ENCODE measurements at regions not wholly inside any gene's neighbourhood (a gene's known extent, or its start where the extent isn't known, plus 50 kb on each side); places are given as distances from the start of the nearest gene placed in this dataset.

DNA sequence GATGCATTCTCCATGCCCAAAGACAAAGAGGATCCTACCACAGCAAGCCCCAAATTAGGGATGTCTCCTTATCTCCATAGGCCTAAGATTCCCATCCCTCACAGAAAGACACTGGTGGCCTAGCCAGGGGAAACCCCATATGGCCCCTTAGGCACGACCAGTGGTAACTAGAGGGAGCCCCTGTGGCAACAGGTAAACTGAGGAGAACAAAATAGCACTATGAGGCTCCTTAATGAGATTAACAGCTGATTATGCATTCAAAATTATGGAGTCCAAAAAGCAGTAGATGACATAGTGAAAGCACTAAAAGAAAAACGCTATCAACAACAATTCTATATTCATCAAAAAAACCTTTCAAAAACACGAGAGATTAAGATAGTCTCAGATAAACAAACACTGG is 234.0 kb downstream of the DIRAS2 start:
- no peak for DNase-seq (ENCODE audit: low read depth)

DNA sequence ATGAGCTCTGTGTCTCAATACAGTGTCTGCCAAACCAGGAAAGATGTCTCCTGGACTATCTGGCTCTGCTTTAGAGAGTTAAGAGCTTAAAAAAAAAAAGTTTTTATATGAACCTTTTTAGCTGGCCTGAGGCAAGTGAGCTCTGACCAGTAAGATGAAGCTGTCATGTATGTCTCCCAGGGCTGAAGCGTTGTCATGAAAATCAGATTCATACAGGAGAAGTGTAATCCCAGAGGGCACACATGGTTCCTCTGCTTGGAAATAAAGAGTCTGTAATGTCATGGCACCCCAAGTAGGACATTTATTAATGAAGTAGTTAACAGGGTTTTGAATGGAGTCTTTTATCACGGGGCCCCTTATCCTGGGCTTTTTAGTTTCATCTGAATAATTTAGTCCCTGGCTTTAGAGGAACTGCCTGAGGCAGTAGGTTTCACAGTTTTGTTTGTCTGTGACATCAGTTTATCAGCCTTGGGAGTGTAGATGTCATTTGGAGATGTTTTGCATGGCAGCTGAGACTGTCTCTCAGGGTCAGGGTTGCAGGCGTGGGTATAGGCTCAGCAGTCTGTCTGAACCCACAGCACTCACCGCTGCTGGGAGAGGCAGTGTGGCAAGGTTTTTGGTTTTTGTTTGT is 223.3 kb downstream of the DIRAS2 start:
- no peak for DNase-seq (ENCODE audit: low read depth)

DNA sequence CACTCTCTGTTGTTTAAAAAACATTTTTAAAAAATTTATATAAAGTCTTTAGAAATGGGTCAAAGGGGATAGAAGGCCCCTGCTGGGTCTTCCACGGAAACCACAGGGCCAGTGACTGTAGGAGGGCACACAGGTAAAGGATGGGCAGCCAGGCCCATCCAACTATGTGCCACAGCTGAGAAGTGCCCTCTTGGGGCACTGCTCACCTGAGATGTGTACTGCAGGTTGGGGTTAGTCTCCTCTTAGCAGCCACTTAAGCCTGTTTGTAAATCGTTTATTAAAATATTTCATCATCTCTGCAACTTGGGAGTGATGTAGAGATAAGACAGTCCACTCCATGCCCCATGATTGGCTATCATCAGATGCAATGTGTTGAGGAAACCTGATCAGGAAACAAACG is 222.4 kb downstream of the DIRAS2 start:
- DNase-seq (ENCODE audit: low read depth): no peak

DNA sequence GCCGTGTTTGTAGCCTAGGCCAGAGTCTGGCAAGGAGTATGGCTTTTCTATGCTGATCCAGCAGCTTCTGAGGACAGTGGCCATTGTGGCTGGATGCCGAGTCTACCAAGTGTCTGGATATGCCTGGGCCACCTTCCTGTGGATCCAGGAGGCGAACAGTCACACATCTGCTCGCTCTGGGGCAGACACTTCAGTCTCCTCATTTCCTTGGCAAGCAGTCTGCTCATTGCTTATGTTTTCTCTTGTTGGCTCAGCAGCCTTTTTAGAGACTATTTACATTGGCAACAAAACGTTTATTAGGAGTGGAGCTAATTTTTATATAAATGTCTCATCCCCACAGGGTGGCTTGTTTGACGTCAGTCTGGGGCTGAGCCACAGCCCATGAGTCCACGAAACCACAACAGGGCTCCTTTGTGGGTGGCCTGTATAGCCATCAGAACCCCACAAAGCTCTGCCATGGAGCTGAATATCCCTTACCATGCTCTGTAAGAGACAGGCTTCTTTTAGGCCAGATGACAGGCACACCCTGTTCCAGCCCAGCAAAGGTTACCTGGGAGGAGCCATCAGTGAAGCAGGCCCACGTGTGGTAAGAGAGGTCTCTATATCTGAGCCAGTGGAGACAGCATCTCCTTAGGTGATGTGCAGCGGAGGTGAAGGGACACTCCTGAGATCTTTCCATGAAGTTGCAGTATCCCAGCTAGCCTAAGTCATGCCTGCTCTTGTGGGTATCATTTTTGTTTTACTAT is 221.7 kb downstream of the DIRAS2 start:
- no peak for DNase-seq (ENCODE audit: low read depth)

DNA sequence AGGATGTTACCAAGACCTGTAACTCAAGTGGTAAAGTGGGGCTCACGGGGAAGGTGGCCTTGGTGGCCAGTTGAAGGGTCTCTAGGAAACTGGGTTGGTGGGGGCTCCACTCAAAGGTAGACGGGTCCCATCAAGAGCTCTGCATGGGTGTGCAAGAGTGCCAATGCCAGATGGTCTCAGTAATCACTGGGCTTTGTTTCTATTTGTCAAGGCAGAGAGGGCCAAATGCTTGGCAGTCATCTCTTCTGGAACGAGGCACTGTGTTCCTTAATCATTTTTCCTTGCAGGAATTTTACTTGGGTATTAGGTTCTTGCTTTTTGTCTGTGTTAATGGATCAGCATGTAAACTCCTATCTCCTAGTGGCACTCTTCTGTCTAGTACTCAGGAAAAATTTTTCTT is 220.8 kb downstream of the DIRAS2 start:
- no peak for DNase-seq (ENCODE audit: low read depth)

DNA sequence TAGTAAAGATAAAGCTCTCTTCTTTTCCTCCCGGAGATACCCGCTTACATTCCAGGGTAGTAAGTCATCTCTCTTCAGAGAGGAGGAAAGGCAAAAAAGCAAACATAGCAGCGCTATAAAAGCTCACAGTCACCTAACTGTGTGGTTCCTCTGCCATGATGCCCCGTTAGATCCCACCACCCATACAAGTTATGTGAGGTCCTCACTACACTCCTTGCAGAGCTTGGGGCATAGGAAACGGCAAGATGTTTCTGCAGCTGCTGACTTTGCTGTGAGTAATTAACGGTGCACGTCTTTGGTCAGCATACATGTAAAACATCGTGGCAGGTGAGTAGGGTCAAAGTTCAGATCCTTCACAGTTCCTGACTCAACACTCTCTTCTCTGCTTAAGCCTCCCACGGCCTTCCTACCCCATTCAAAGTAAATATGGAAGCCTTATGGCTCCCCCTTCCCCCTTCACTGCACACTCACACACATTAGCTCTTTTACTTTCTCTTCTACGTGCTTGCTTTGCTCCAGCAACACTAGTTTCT is 218.9 kb downstream of the DIRAS2 start:
- DNase-seq (ENCODE audit: low read depth): no peak

DNA sequence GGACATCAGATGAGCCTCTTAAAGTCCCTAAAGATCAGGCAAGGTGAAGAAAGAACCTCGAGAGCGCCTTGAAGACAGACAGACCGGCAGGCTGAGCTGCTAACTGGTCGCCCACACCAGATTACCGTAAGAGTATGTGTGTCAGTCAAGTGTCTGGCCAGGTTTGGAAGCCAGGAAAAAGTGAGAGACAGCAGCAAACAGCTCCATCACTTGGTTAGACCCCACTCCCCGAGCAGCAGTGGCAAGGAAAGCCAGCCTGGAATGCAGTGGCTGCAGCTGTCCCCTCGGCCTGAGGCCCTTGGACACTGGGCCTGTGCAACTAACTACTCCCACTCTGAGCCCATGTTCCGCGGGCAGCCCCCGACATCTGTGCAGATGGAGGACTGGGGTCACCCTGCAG is 214.1 kb downstream of the DIRAS2 start:
- no peak for DNase-seq (ENCODE audit: low read depth)

DNA sequence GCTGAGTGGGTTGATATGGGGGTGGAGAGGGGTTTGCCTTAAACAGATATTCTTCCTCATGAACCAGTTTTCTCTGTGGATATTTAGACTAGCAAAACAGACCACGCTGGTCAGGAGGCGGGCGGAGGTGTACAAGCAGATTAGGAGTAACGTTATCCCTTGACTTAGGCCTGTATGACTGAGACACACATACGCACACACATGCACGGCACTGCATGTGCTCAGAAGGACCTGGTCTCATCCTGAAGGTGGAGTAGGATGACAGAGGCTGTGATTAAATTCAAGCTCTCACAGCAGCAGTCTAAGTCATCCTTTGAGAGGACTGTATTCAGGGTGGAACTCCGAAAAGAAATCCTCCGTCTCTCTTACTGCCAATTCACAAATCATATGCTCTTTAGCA is 209.7 kb downstream of the DIRAS2 start:
- DNase-seq (ENCODE audit: low read depth): no peak

DNA sequence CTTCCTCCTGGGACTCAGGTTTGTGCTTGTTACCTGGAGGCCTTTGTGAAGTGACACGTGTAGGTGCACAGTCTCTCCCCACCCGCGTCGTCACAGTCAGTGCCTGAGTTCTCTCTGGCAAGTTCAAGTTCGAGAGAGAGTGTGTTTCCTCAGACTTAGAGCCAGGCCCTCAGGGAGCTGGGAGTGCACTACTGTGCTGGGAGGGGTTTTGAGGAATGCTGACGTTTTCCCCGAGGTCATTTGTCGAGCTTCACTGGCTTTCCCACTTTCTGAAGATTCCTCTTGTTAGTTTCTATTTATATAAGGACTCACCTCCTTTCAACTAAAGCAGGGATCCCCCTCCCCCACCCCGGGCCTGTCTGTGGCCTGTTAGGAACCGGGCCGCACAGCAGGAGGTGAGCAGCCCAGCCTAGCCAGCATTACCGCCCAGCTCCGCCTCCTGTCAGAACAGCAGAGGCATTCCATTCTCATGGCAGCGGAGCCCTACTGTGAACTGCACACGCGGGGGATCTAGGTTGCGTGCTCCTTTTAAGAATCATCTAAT is 209.2 kb downstream of the DIRAS2 start:
- no peak for DNase-seq (ENCODE audit: low read depth)

DNA sequence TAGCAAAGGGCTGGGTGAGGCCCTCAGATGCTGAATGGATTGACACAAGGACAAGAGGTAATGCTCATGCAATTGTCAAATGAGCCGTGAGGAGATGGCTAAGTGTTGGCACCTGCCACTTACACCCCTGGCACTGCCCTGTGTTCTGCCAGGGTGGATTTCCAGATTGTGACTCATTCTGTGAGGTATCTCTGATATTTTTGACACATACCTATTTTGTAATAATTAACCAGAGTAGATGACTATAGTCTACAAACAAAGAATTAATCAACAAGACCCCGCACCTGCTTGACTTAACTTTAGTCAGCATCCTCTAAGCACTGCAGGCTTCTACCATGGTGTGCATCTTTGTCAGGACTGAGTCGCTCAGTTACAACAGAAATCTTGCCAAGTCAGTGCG is 200.8 kb downstream of the DIRAS2 start:
- no peak for DNase-seq (ENCODE audit: low read depth)

DNA sequence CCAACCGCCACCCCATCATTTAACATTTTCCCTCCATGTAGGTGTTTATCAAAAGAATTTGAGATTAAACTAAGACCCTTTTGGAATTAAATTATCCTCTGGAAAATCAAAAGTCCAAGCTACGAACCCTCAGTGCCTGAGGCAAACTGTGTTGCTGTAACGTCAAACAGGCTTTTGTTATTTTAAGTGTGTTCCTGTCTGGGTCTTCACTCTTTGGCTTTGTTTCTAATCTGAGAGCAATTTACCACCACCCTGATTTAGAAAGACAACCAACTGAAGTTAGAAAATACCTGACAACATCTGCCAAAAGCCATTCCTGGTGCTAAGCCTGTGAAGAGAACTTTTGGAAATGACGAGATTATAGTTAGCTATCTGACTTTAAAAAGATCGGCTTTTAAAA is 199.9 kb downstream of the DIRAS2 start:
- DNase-seq (ENCODE audit: low read depth): no peak

DNA sequence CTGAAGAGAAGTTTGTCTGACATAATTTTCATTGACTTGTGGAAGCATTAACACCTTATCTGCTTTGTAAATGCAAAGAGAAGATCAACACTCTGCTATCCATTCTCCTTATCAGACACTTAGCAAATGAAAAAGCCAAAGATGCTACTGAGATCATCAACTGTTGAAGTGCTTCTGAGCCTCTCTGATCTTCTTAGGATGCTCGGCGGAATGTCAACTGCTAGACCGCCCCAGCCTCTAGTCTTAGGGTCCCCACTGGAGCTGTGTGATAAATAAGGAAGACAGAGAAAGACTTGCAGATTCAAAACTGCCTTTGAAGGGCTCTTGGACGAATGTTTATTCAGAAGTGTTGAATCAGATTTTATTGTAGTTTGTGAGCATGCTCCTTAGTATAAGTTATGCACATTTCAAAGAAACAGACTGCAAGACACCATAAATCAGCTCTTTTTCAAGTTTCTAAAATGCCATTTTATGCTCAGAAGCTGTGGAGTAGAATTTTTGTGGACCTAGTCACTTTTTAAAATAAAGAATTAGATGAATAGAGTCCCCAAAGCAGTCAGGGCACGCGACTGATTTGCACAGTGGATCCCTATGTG is 197.9 kb downstream of the DIRAS2 start:
- no peak for DNase-seq (ENCODE audit: low read depth)

DNA sequence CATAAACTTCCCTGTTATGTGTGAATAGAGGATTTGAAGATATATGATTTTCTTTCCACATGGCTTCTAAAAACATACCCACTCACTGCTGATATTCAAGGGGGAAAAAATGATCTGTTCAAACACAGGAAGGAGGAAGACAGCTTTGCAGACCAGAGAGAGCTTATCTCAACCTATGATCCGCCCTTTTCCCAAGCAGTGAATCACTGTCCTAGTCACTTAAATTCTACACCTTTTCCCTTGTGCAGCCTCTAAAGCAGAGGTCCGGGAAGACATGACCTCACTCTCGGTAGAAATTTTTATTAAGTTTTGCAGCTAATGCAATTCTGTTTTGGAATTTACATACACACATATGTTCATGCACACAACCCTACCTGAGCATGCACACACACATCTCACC is 197.2 kb downstream of the DIRAS2 start:
- DNase-seq (ENCODE audit: low read depth): no peak

DNA sequence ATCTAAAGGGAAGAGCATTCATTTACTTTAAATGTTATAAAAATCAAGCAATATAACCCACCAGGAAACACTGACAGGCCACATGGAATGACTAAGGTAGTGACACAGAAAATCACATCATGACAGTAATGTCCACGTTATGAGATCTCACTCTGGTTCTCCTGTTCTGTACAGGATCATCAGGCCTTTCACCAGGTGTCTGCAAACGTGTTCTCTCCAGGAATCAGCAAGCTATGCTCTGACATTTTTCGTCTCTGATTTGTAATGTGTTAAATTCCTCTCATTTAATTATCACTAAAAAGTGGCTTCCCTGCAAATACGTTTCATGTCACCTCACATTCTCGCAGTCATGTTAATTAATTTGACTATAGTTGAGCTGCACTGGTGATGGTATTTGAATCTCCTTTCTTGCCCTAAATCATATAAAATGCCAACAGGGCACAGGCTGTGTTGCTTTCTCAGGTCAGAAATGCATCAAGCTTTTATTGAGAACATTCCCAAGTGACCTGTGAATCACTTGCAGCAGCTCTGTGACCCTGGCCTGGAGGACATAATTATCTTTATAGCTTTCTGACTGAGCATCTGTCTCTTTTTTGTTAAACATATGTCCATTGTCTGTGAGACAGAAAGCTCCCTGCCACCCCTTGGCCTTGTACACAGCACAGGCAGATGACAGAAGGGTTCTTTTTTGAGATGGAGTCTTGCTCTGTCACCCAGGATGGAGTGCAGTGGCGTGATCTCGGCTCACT is 196.2 kb downstream of the DIRAS2 start:
- DNase-seq (ENCODE audit: low read depth): no peak

DNA sequence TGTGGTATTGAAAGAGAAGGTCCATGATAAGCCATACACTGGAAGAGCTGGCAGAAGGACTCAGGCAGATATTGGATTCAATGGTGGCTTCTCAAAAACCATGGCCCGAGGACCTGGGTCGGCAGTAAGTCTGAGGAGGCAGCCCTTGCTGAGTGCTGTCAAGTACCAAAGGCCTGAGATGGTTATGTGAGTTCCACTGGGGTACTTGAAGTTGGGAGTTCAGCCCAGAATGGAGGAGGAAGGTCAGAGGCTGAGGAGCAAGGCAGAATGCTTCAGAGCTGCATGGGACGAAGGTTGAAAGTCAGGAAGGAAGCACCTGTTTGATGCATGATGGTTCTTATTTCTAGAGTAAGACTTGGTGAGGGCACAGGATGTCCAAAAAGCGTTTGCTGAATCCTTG is 194.9 kb downstream of the DIRAS2 start:
- DNase-seq (ENCODE audit: low read depth): no peak

DNA sequence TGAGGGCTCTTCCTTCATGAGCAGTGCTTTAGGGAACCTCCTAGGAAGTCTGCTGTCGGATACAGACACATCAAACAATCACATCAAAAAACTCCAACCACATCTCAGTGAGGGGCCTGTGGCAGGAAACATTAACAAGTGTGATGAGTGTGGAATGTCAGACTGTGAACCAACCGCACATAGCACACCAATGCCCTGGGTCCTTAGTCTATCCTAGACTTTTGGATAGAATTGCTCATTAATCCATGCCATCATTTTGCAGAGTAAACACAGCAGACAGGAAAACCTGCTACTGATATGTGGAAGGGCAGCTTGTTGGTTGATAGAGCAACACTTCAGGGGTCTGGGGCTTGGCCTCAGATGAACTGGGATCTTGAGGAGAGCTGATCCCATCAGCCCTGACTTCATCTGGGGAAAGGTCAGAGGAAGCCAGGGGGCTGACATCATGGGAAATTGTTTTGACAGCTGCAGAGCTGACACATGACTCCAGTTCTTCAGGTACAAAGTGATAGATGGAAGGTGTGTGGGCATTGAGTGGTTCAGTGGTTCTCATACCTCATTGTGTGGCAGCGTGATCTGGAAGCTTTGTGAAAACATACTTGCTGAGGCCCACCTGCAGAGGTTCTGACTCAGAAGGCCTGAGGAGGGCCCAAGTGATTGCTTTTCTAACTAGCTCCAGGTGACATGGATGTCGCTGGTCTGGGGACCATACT is 193.3 kb downstream of the DIRAS2 start:
- DNase-seq (ENCODE audit: low read depth): no peak

DNA sequence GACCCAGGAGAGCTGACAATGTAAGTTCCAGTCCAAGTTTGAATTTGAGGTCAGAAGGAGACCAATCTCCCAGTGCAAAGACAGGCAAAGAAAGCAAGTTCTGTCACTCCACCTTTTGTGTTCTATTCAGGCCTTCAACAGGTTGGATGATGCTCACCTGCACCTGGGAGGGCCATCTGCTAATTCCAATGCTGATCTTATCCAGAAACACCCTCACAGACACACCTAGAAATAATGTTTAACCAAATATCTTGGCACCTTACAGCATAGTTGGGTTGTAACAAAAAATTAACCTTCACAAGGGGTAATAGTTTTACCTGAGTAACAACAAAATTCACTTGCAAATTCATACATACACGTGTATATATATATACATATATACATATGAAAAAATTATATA is 190.8 kb downstream of the DIRAS2 start:
- DNase-seq (ENCODE audit: low read depth): no peak

DNA sequence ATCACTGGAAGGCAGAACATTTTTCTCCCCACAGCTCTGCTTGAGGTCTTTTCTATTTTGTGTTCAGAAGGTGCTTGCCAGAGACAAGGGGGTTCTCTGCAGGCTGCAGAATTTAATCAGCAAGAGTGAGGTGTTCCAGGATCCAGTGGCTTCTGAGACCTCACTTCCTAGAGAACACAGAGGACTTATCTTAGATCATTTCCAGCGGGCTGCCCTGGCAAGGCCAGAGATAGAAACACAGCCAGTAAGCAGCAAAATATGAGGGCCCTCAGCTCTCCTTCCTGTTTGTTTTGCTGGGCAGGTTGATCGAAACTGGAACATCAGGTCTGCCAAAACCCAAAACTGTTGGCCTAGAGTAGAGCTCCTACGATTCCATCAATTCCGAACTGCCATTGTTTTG is 187.3 kb downstream of the DIRAS2 start:
- DNase-seq (ENCODE audit: low read depth): no peak

DNA sequence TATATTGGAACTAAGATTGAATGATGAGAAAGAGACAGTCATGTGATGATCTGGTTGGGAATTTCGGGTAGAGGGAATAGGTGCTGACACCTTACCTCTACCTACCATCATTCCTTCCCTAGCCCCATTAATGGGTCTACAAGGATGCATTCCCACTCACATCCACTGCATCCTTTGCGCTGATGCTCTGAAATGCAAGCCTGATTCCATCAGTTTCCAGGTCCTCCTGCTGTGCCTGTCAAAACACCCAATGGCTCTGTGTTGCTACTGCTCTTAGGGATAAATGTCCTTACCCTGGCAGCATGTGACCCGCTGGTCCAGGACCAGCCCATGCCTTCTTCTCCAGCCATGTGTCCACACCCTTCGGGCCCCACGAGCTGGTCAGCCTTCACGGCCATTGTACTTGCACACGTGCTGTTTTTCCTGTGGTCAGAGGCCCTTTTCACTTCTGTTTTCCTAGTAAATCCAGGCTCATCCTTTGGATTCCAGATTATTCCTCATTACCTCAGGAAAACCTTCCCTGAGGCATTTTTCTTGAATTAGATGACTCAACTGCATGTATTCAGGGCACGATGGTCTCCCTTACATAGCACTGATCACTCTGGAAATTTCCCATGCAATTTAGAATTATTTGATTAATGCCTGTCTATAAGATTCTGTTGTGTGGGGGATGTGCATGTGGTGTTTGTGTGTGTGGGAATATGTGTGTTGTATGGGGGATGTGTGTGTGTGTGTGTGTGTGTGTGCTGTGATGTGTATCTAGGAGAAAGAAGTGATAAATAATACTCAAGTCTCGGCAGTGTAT is 185.0 kb downstream of the DIRAS2 start:
- DNase-seq (ENCODE audit: low read depth): no peak

DNA sequence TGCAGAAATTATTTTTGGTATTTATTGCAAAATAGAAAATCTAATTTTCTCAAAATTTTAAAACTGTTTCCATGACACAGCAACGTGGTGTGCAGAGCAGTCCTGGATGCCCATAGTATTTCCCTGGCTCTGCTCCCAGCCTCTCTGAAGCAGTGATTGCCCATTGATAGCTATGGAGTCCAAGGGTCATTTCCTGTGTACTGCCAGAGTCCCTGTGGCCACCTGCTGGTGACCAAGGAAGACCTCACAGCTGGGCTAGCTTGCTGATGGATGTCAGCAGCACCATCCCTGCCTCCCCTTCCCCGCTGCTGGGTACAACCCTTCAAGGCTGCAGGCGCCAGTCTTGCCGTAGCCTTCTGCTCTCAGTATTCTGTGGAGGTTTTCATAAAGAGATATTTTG is 184.1 kb downstream of the DIRAS2 start:
- no peak for DNase-seq (ENCODE audit: low read depth)

DNA sequence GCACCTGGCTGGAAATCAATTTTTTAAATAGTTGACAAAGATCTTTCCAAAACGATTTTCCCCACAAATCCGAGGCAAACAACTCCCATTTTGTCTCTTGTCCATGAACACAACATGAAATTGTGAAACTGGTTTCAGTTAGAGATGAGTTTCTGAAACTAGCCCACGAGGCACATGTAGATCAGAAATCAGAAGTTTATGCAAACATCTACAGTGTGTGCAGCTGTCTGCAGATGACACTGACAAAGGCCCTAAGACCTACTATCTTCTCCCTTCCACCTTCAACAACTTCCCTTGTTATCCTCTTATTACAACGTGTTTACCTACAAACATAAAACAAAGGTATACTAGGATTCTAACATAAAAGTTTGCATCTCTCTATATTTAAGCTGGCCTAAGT is 183.3 kb downstream of the DIRAS2 start:
- no peak for DNase-seq (ENCODE audit: low read depth)

All from stimulated activated CD8-positive, alpha-beta memory T cell treated with anti-CD3 and anti-CD28 coated beads, Interleukin-12 subunit alpha, Interleukin-12 subunit beta, amount 100 ng/mL, for 1 hour (primary cell).